Ishikawa (cell line): ENCODE measurements at regions not wholly inside any gene's neighbourhood (a gene's known extent, or its start where the extent isn't known, plus 50 kb on each side); places are given as distances from the start of the nearest gene placed in this dataset.

ENCODE experiments used
- CEBPB ChIP-seq: IDR thresholded peaks from 2 replicates; pipeline ENCODE4 v1.6.1; 2012
- CREB1 ChIP-seq: IDR thresholded peaks from 2 replicates; pipeline ENCODE4 v1.6.1; 2012; ENCODE audit warnings: low read depth
- EGR1 ChIP-seq: IDR thresholded peaks from 2 replicates; pipeline ENCODE4 v1.6.1; 2012
- EP300 ChIP-seq: IDR thresholded peaks from 2 replicates; pipeline ENCODE4 v1.6.1; 2012; ENCODE audit warnings: borderline replicate concordance
- FOXM1 ChIP-seq: IDR thresholded peaks from 2 replicates; pipeline ENCODE4 v1.6.1; 2012; ENCODE audit warnings: low read depth, borderline replicate concordance
- MAX ChIP-seq: IDR thresholded peaks from 2 replicates; pipeline ENCODE4 v1.6.1; 2012
- NFIC ChIP-seq: IDR thresholded peaks from 2 replicates; pipeline ENCODE4 v1.6.1; 2012
- RAD21 ChIP-seq: IDR thresholded peaks from 2 replicates; pipeline ENCODE4 v1.6.1; 2012; ENCODE audit warnings: low read depth
- TAF1 ChIP-seq: IDR thresholded peaks from 2 replicates; pipeline ENCODE4 v1.6.1; 2012; ENCODE audit warnings: low read depth, mild to moderate bottlenecking
- TEAD4 ChIP-seq: IDR thresholded peaks from 2 replicates; pipeline ENCODE4 v1.6.1; 2012
- USF1 ChIP-seq: IDR thresholded peaks from 2 replicates; pipeline ENCODE4 v1.6.1; 2012
- YY1 ChIP-seq: IDR thresholded peaks from 2 replicates; pipeline ENCODE4 v1.6.1; 2012; ENCODE audit warnings: low read depth

- TF ChIP-seq TEAD4 = no peak
- TF ChIP-seq FOXM1 = no peak
- no peak for TF ChIP-seq YY1
- no peak for TF ChIP-seq EP300
- TF ChIP-seq CEBPB = no peak
- TF ChIP-seq TAF1 = no peak
- no peak for TF ChIP-seq CREB1
- no peak for TF ChIP-seq USF1
- no peak for TF ChIP-seq MAX
- no peak for TF ChIP-seq EGR1
- TF ChIP-seq NFIC = no peak
- no peak for TF ChIP-seq RAD21
Measured at GRCh38 chr7:17590221-17590620, 291.8 kb downstream of the AHR start.
